Activated CD4-positive, alpha-beta memory T cell treated with anti-CD3 and anti-CD28 coated beads, Interleukin-2, amount 10 ng/mL, durations not matched to agents 7 days and 5 days (primary cell): ENCODE measurements at regions not wholly inside any gene's neighbourhood (a gene's known extent, or its start where the extent isn't known, plus 50 kb on each side); places are given as distances from the start of the nearest gene placed in this dataset.
"Not testable (repeated sequence)": the region's sequence is repeated elsewhere in the genome, so short reads cannot be mapped to it uniquely, and the experiment has no call there.

Experiments
- CTCF ChIA-PET: fragments of 350-600 bp; sonication (Branson Sonifier 250); formaldehyde crosslinking; loops from one replicate; lab custom pipeline; 2021; ENCODE audit warnings: antibody characterized with exemption, inconsistent platforms; lab: Charles Lee
- POLR2A ChIA-PET: fragments of 350-600 bp; sonication (Branson Sonifier 250); formaldehyde crosslinking; loops from one replicate; lab custom pipeline; 2021; ENCODE audit warnings: antibody characterized with exemption; lab: Charles Lee
- DNase-seq: peaks from one replicate; pipeline ENCODE4 v3.0.0-alpha.2; 2020
- H3K27ac Mint-ChIP-seq: one replicate; pipeline ENCODE4 v1.8.0; 2021; ENCODE audit warnings: mild to moderate bottlenecking, mixed read lengths
- H3K27me3 Mint-ChIP-seq: one replicate; pipeline ENCODE4 v1.8.0; 2021; ENCODE audit warnings: mixed read lengths
- H3K36me3 Mint-ChIP-seq: one replicate; pipeline ENCODE4 v1.8.0; 2021; ENCODE audit warnings: low read depth, mixed read lengths
- H3K4me1 Mint-ChIP-seq: one replicate; pipeline ENCODE4 v1.8.0; 2021; ENCODE audit warnings: mixed read lengths
- H3K4me3 Mint-ChIP-seq: one replicate; pipeline ENCODE4 v1.8.0; 2021; ENCODE audit warnings: mild to moderate bottlenecking, mixed read lengths
- H3K9me3 Mint-ChIP-seq: one replicate; pipeline ENCODE4 v1.8.0; 2021; ENCODE audit warnings: mixed read lengths

DNA sequence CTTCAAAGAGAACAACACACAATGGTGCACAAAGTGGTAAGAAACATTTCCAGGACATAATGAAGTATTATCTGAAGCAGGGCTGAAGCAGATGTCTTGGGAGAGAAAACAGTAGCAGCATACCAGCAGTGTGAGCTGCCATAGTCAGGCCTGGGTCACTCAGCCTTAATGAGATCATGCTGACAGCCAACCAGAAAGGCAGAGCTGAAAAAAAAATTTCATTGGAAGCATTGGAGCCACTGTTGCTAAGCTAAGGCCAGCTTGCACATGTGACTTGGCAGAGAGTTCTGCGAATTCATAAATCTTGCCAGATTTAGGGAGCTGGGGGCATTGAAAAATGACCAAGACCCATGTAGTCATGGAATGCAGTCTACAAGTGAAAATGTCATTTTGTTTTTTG, 444.0 kb upstream of the PITX2 start:
- POLR2A ChIA-PET = no interaction called here

GRCh38 chr4:111068883-111069282, 446.0 kb upstream of the PITX2 start:
- no peaks in the 10 kb centered on the region for H3K27me3 Mint-ChIP-seq
- no peak overlapping the region for H3K27ac Mint-ChIP-seq
- no peak overlapping the region for H3K4me3 Mint-ChIP-seq
- ChIA-PET CTCF (no interaction called here), POLR2A (no interaction called here)
- no peak for DNase-seq
- peaks cover 2% of the 10 kb centered on the region for H3K9me3 Mint-ChIP-seq
- no peaks in the 10 kb centered on the region for H3K36me3 Mint-ChIP-seq
- H3K4me1 Mint-ChIP-seq = no peaks in the 10 kb centered on the region

More for the DNA sequence above, 444.0 kb upstream of the PITX2 start:
- Mint-ChIP-seq H3K36me3 (no peaks in the 10 kb centered on the region), H3K27ac (no peak overlapping the region), H3K9me3 (no peaks in the 10 kb centered on the region), H3K27me3 (no peaks in the 10 kb centered on the region), H3K4me3 (no peak overlapping the region), H3K4me1 (no peaks in the 10 kb centered on the region)
- CTCF ChIA-PET = no interaction called here
- DNase-seq = no peak

DNA sequence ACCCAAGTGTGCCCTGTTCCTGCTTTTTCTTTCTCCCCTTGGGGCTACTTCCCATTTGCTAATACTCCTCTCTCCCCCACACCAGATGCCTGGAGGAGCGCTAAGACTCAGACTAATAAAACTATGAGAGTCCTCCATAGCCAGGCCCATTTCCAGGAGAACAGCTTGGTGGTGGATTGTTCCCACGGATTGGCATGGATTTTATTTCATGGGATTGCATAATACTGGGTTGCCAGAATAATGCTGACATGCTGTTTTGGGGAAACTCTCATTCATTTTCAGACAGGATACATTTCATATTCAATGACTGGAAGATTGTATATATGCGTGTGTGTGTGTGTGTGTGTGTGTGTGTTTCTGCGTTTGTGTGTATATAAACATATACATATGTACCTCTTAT, 447.5 kb upstream of the PITX2 start:
- no peaks in the 10 kb centered on the region for H3K27me3 Mint-ChIP-seq
- ChIA-PET POLR2A (no interaction called here), CTCF (no interaction called here)
- no peaks in the 10 kb centered on the region for H3K4me1 Mint-ChIP-seq
- H3K36me3 Mint-ChIP-seq = no peaks in the 10 kb centered on the region
- no peak overlapping the region for H3K4me3 Mint-ChIP-seq
- no peak for DNase-seq
- H3K27ac Mint-ChIP-seq = no peak overlapping the region
- H3K9me3 Mint-ChIP-seq = peaks cover 5% of the 10 kb centered on the region

DNA sequence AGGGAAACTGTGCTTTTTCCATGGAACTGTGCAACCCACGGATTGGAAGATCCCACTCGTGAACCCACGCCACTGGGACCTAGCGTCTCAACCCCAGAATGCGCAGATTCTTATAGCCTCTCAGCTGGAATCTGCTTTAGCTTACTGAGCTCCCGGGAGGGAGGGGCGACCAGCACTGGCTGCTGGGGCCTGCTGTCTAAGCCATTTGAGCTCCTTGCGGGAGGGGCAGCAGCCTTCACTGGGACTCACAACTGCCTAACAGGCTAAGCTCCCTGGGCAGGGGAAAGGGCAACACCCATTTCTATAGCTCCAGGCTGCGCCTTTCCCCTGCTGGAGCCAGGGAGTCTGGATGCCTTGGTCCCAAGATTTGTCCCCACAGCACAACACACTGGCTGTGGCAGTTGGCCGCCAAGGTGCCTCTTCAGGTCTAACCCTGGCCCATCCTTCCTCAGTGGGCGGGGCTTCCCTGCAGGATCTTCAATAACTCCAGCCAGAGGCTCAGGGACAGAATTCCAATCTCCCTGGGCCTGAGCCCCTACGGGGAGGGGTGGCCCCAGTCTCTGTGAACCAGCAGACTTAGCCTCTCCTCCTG, 451.7 kb upstream of the PITX2 start:
- no peak overlapping the region for H3K4me3 Mint-ChIP-seq
- ChIA-PET CTCF (no interaction called here), POLR2A (no interaction called here)
- DNase-seq = no peak
- H3K27me3 Mint-ChIP-seq = no peaks in the 10 kb centered on the region
- no peak overlapping the region for H3K27ac Mint-ChIP-seq
- no peaks in the 10 kb centered on the region for H3K36me3 Mint-ChIP-seq
- peaks cover 10% of the 10 kb centered on the region for H3K9me3 Mint-ChIP-seq
- no peaks in the 10 kb centered on the region for H3K4me1 Mint-ChIP-seq

- H3K27me3 Mint-ChIP-seq, H3K36me3 Mint-ChIP-seq, POLR2A ChIA-PET, DNase-seq, H3K4me1 Mint-ChIP-seq, CTCF ChIA-PET, H3K27ac Mint-ChIP-seq, H3K4me3 Mint-ChIP-seq: not testable (repeated sequence)
- peaks cover 13% of the 10 kb centered on the region for H3K9me3 Mint-ChIP-seq
Measured at GRCh38 chr4:111076299-111076698, 453.4 kb upstream of the PITX2 start.

GRCh38 chr4:111108153-111108552, 485.3 kb upstream of the PITX2 start:
- Mint-ChIP-seq H3K36me3 (no peaks in the 10 kb centered on the region), H3K4me3 (no peak overlapping the region), H3K9me3 (peaks cover 2% of the 10 kb centered on the region), H3K27ac (no peak overlapping the region), H3K27me3 (no peaks in the 10 kb centered on the region), H3K4me1 (no peaks in the 10 kb centered on the region)
- ChIA-PET CTCF (no interaction called here), POLR2A (no interaction called here)
- no peak for DNase-seq

- H3K27me3 Mint-ChIP-seq = no peaks in the 10 kb centered on the region
- CTCF ChIA-PET = no interaction called here
Measured at GRCh38 chr4:111113591-111113990, 490.7 kb upstream of the PITX2 start.

DNA sequence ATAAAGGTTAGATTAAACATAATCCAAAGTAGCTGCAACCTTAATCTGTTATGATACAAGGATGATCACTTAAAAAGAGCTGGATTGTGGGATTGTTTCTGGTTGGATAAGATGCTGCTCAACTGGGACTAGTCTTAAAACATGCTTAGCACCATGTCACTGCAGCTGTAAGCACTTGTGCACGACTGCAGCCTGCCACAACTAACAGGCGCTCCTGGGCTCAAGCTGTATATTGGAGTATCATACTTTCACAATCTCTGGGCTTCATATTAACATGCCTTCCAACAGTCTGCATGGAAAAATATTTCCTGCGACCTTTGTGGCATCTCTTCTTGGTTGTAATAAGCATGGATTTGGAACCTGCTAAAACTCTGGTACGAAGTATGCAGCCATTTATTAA, 493.0 kb upstream of the PITX2 start:
- POLR2A ChIA-PET = no interaction called here
- no peak overlapping the region for H3K27ac Mint-ChIP-seq

More at GRCh38 chr4:111113591-111113990, 490.7 kb upstream of the PITX2 start:
- POLR2A ChIA-PET = no interaction called here
- Mint-ChIP-seq H3K4me3 (no peak overlapping the region), H3K9me3 (no peaks in the 10 kb centered on the region), H3K27ac (no peak overlapping the region), H3K36me3 (no peaks in the 10 kb centered on the region), H3K4me1 (no peaks in the 10 kb centered on the region)
- DNase-seq = no peak

GRCh38 chr4:111120191-111120590, 497.3 kb upstream of the PITX2 start:
- H3K36me3 Mint-ChIP-seq = no peaks in the 10 kb centered on the region
- DNase-seq = no peak
- H3K27me3 Mint-ChIP-seq = no peaks in the 10 kb centered on the region
- POLR2A ChIA-PET = no interaction called here
- H3K27ac Mint-ChIP-seq = no peak overlapping the region
- CTCF ChIA-PET = no interaction called here
- H3K9me3 Mint-ChIP-seq = peaks cover 5% of the 10 kb centered on the region
- H3K4me1 Mint-ChIP-seq = no peaks in the 10 kb centered on the region
- H3K4me3 Mint-ChIP-seq = no peak overlapping the region

More for the DNA sequence above, 493.0 kb upstream of the PITX2 start:
- Mint-ChIP-seq H3K4me3 (no peak overlapping the region), H3K4me1 (no peaks in the 10 kb centered on the region), H3K9me3 (peaks cover 5% of the 10 kb centered on the region), H3K27me3 (no peaks in the 10 kb centered on the region), H3K36me3 (no peaks in the 10 kb centered on the region)
- DNase-seq = no peak
- CTCF ChIA-PET = no interaction called here

DNA sequence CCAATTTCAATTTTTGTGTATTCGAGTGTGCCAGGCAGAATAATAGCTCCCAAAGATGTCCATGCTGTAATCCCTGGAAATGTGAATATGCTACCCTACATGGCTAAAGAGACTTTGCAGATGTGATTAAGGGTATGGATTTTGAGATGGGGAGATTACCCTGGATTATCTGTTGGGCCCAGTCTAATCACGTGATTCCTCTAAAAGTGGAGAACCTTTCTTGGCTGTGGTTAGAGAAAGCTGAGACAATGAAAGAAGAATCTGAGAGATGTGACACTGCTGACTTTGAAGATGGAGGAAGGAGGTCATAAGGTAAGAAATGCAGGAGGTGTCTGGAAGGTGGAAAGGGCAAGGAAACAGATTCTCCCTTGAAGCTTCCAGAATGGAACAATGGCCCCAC, 503.5 kb upstream of the PITX2 start:
- POLR2A ChIA-PET = no interaction called here
- H3K27me3 Mint-ChIP-seq = no peaks in the 10 kb centered on the region

DNA sequence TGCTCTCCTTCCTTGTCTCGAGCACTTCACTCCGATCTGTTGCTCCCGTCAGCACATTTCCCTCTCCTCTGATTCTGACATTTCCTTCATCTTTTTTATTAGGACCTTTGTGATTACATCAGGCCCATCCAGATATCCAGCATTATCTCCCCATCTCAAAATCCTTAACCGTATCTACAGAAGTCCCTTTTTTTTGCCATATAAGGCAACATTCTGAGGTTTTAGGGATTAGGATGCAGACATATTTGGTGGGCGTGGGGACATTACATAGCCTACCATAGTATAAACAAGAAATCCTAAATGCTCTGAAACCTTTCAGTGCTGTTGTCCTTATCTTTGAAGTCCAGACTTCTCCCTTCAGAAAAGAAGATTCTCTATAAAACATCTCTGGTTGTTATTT, 505.0 kb upstream of the PITX2 start:
- no peaks in the 10 kb centered on the region for H3K27me3 Mint-ChIP-seq
- no peaks in the 10 kb centered on the region for H3K36me3 Mint-ChIP-seq
- no peaks in the 10 kb centered on the region for H3K4me1 Mint-ChIP-seq
- no peaks in the 10 kb centered on the region for H3K9me3 Mint-ChIP-seq
- CTCF ChIA-PET = no interaction called here
- H3K4me3 Mint-ChIP-seq = no peak overlapping the region
- DNase-seq = no peak
- POLR2A ChIA-PET = no interaction called here
- no peak overlapping the region for H3K27ac Mint-ChIP-seq

More for the DNA sequence above, 503.5 kb upstream of the PITX2 start:
- no peaks in the 10 kb centered on the region for H3K4me1 Mint-ChIP-seq
- H3K27ac Mint-ChIP-seq = no peak overlapping the region
- H3K4me3 Mint-ChIP-seq = no peak overlapping the region
- no peaks in the 10 kb centered on the region for H3K9me3 Mint-ChIP-seq
- CTCF ChIA-PET = no interaction called here
- H3K36me3 Mint-ChIP-seq = no peaks in the 10 kb centered on the region
- DNase-seq = no peak

DNA sequence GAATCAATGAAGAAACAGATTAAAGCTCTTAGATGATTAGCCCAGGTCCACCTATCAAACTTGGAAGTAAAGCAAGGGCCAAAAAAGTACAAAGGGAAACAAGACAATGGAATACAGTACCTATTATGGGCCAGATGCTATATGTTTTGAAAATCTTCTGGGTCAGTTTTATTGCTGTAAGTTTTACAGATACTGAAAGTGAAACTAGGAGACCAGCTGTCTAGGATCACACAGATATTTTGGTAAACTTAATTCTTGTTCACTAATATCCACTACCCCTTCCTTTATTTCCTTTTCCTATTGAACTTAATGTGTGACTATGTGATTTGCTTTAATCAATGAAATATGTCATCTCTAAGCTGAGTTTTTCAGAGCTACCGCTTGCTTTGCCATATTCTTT, 505.4 kb upstream of the PITX2 start:
- CTCF ChIA-PET = no interaction called here

DNA sequence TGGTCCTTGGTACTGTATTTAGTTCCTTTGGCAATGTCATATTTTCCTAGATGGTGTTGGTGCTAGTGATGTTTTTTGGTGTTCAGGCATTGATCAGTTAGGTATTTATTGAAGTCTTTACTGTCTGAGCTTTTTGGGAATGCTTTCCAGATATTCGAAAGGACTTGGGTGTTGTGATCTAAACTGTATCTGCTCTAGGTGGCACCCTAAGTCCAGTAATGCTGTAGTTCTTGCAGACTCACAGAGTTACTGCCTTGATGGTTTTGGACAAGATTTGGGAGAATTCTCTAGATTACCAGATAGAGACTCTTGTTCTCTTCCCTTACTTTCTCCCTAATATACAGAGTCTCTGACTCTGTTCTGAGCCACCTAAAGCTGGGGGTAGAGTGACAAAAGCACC, 513.6 kb upstream of the PITX2 start:
- Mint-ChIP-seq H3K4me3 (no peak overlapping the region), H3K36me3 (no peaks in the 10 kb centered on the region), H3K27ac (no peak overlapping the region), H3K27me3 (no peaks in the 10 kb centered on the region), H3K4me1 (no peaks in the 10 kb centered on the region), H3K9me3 (no peaks in the 10 kb centered on the region)
- DNase-seq = no peak
- ChIA-PET CTCF (no interaction called here), POLR2A (no interaction called here)

More for the DNA sequence above, 505.4 kb upstream of the PITX2 start:
- no peak overlapping the region for H3K27ac Mint-ChIP-seq
- no peaks in the 10 kb centered on the region for H3K27me3 Mint-ChIP-seq
- H3K9me3 Mint-ChIP-seq = no peaks in the 10 kb centered on the region
- H3K4me1 Mint-ChIP-seq = no peaks in the 10 kb centered on the region
- H3K4me3 Mint-ChIP-seq = no peak overlapping the region
- DNase-seq = no peak
- POLR2A ChIA-PET = no interaction called here
- H3K36me3 Mint-ChIP-seq = no peaks in the 10 kb centered on the region

- no peaks in the 10 kb centered on the region for H3K4me1 Mint-ChIP-seq
- POLR2A ChIA-PET = no interaction called here
- no peak for DNase-seq
- no peak overlapping the region for H3K4me3 Mint-ChIP-seq
- H3K27ac Mint-ChIP-seq = no peak overlapping the region
- no peaks in the 10 kb centered on the region for H3K36me3 Mint-ChIP-seq
- CTCF ChIA-PET = no interaction called here
- no peaks in the 10 kb centered on the region for H3K9me3 Mint-ChIP-seq
- H3K27me3 Mint-ChIP-seq = no peaks in the 10 kb centered on the region
Measured at GRCh38 chr4:111136967-111137366, 514.1 kb upstream of the PITX2 start.
